Ishikawa (cell line): ENCODE measurements at regions not wholly inside any gene's neighbourhood (a gene's known extent, or its start where the extent isn't known, plus 50 kb on each side); places are given as distances from the start of the nearest gene placed in this dataset.

Source experiments
- CEBPB ChIP-seq: IDR thresholded peaks from 2 replicates; pipeline ENCODE4 v1.6.1; 2012
- CREB1 ChIP-seq: IDR thresholded peaks from 2 replicates; pipeline ENCODE4 v1.6.1; 2012; ENCODE audit warnings: low read depth
- EGR1 ChIP-seq: IDR thresholded peaks from 2 replicates; pipeline ENCODE4 v1.6.1; 2012
- EP300 ChIP-seq: IDR thresholded peaks from 2 replicates; pipeline ENCODE4 v1.6.1; 2012; ENCODE audit warnings: borderline replicate concordance
- FOXM1 ChIP-seq: IDR thresholded peaks from 2 replicates; pipeline ENCODE4 v1.6.1; 2012; ENCODE audit warnings: low read depth, borderline replicate concordance
- NFIC ChIP-seq: IDR thresholded peaks from 2 replicates; pipeline ENCODE4 v1.6.1; 2012
- RAD21 ChIP-seq: IDR thresholded peaks from 2 replicates; pipeline ENCODE4 v1.6.1; 2012; ENCODE audit warnings: low read depth
- TAF1 ChIP-seq: IDR thresholded peaks from 2 replicates; pipeline ENCODE4 v1.6.1; 2012; ENCODE audit warnings: low read depth, mild to moderate bottlenecking
- TCF12 ChIP-seq: IDR thresholded peaks from 2 replicates; pipeline ENCODE4 v1.6.1; 2012; ENCODE audit warnings: low read depth
- TEAD4 ChIP-seq: IDR thresholded peaks from 2 replicates; pipeline ENCODE4 v1.6.1; 2012
- YY1 ChIP-seq: IDR thresholded peaks from 2 replicates; pipeline ENCODE4 v1.6.1; 2012; ENCODE audit warnings: low read depth
- ZBTB7A ChIP-seq: IDR thresholded peaks from 2 replicates; pipeline ENCODE4 v1.6.1; 2012; ENCODE audit warnings: low read depth
- TF ChIP-seq, protein P1 (sequence below): IDR thresholded peaks from 2 replicates; pipeline ENCODE4 v1.6.1; 2012
- TF ChIP-seq, protein P2 (sequence below): IDR thresholded peaks from 2 replicates; pipeline ENCODE4 v1.6.1; 2012; ENCODE audit warnings: low read depth, mild to moderate bottlenecking
- TF ChIP-seq, protein P3 (sequence below): IDR thresholded peaks from 2 replicates; pipeline ENCODE4 v1.6.1; 2012

DNA sequence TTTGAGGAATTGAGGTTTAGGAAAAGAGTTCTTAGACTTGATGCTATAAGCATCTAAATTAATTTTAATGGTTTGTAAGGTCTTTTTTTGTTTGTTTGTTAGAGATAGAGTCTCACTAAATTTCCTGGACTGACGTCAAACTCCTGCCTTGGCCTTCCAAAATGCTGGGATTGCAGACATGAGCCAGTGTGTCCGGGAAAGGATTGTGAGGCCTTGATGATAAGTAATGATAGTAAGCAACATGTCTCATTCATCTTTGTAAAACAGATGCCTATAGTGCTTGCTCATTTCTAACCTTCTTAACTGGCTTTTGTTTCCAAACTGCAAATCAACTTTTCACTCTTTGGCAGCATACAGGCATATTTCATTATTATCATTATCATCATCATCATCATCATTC, 176.0 kb upstream of the KCND2 start:
- TF ChIP-seq EP300 = no peak
- TF ChIP-seq, protein P1, sequence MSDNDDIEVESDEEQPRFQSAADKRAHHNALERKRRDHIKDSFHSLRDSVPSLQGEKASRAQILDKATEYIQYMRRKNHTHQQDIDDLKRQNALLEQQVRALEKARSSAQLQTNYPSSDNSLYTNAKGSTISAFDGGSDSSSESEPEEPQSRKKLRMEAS = no peak

DNA sequence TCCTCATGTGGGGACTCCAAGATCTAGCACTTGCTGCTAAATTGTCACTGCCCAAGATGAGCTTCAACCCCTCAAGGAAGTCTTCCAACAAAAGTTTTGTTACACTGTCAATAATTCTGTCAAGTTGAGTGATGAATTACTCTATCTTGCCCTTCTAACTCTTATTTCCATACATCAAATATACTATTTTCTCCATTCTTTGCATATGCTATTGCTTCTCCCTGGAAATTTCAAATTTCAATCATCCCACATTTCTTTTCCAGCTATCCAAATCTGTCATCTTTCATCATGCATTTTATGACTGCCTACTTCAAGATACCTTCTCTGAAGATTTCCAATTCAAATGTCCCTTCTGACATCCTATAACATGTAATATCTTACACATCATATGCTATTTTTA, 175.2 kb upstream of the KCND2 start:
- TF ChIP-seq, protein P1 = no peak
- no peak for TF ChIP-seq NFIC
- no peak for TF ChIP-seq CREB1

DNA sequence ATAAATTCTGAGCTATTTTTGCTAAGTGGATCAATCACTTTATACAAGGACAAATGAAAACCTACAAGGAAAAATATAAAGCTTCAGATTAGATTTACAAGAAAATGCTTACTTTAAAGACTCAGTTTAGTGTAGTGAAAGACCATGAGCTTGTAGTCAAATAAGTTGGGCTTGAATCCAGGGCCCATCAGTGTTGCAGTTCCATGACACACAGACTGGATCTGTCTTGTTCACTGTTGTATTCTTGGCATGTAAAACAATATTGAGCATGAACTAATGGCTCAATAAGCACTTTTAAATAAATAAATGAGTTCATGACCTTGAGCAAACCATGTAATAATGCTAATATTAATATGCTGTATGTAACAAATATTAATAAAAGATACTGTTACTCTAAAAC, 164.6 kb upstream of the KCND2 start:
- no peak for TF ChIP-seq TAF1
- no peak for TF ChIP-seq NFIC
- TF ChIP-seq ZBTB7A = no peak
- no peak for TF ChIP-seq YY1
- no peak for TF ChIP-seq CREB1
- TF ChIP-seq, protein P2, sequence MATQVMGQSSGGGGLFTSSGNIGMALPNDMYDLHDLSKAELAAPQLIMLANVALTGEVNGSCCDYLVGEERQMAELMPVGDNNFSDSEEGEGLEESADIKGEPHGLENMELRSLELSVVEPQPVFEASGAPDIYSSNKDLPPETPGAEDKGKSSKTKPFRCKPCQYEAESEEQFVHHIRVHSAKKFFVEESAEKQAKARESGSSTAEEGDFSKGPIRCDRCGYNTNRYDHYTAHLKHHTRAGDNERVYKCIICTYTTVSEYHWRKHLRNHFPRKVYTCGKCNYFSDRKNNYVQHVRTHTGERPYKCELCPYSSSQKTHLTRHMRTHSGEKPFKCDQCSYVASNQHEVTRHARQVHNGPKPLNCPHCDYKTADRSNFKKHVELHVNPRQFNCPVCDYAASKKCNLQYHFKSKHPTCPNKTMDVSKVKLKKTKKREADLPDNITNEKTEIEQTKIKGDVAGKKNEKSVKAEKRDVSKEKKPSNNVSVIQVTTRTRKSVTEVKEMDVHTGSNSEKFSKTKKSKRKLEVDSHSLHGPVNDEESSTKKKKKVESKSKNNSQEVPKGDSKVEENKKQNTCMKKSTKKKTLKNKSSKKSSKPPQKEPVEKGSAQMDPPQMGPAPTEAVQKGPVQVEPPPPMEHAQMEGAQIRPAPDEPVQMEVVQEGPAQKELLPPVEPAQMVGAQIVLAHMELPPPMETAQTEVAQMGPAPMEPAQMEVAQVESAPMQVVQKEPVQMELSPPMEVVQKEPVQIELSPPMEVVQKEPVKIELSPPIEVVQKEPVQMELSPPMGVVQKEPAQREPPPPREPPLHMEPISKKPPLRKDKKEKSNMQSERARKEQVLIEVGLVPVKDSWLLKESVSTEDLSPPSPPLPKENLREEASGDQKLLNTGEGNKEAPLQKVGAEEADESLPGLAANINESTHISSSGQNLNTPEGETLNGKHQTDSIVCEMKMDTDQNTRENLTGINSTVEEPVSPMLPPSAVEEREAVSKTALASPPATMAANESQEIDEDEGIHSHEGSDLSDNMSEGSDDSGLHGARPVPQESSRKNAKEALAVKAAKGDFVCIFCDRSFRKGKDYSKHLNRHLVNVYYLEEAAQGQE = no peak
- TF ChIP-seq, protein P1 = no peak
- TF ChIP-seq EGR1 = no peak
- TF ChIP-seq EP300 = no peak
- TF ChIP-seq, protein P3, sequence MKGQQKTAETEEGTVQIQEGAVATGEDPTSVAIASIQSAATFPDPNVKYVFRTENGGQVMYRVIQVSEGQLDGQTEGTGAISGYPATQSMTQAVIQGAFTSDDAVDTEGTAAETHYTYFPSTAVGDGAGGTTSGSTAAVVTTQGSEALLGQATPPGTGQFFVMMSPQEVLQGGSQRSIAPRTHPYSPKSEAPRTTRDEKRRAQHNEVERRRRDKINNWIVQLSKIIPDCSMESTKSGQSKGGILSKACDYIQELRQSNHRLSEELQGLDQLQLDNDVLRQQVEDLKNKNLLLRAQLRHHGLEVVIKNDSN = no peak
- no peak for TF ChIP-seq FOXM1
- TF ChIP-seq TCF12 = no peak
- TF ChIP-seq TEAD4 = no peak
- no peak for TF ChIP-seq RAD21
- no peak for TF ChIP-seq CEBPB

DNA sequence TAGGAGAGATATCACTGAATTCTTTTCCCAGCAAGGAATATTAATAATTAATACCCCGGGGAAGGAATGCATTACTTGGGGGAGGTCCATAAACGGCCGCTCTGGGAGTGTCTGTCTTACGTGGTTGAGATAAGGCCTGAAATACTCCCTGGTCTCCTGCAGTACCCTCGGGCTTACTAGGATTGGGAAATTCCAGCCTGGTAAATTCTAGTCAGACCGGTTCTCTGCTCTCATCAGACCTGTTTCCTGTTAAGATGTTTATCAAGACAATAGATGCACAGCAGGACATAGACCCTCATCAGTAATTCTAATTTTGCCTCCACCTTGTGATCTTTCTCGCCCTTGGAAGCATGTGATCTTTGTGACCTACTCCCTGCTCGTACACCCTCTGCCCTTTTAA, 162.8 kb upstream of the KCND2 start:
- TF ChIP-seq CEBPB (peak; percentile 61), EP300 (no peak)

DNA sequence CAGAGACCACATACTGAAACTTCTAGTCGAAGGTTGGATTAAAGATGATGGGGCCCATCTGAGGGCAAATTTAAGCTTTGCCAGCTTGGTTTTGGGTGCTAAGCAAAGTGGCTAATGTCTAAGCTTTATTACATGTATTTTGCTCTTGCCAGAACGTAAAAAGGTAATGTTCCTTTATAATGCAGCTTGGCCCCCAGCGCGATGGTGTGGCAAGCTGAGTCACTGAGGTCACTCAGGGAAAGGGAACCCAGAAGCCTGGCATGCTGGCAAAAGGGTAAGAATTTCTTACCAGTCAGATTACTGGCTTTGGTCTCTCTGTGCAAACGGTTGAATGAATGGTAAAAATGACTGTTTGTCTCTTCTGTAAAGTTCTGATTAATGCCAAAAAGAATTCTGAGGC, 158.3 kb upstream of the KCND2 start:
- TF ChIP-seq, protein P1 = no peak
- TF ChIP-seq YY1 (no peak), CEBPB (no peak), NFIC (no peak), TCF12 (no peak)
- TF ChIP-seq, protein P2 = no peak

DNA sequence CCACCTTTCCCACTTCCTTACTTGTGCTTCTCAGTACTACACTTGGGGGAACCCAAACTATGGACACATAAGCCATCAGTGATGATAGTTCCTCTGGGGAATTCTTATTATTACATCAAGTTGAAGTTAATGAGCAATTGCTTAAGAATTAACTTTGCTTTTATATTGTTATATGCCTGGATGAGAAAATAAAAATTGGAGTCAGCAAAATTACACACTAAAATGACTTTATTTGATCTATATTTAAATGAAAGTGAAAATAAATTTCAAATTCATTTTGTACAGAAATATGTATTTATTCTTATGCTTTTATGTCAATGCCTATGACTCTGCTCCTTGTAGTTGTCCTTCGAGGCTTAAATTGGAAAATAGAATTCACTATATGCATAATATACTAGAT, 149.4 kb upstream of the KCND2 start:
- TF ChIP-seq YY1 (no peak), TAF1 (no peak), TCF12 (no peak), ZBTB7A (no peak), CEBPB (no peak), EP300 (no peak), FOXM1 (no peak), NFIC (no peak), TEAD4 (no peak), CREB1 (no peak), RAD21 (no peak), EGR1 (no peak)
- TF ChIP-seq, protein P1 = no peak
- TF ChIP-seq, protein P2 = no peak
- TF ChIP-seq, protein P3 = no peak
